8988T (cell line): ENCODE measurements at regions not wholly inside any gene's neighbourhood (a gene's known extent, or its start where the extent isn't known, plus 50 kb on each side); places are given as distances from the start of the nearest gene placed in this dataset.
"Not testable (repeated sequence)": the region's sequence is repeated elsewhere in the genome, so short reads cannot be mapped to it uniquely, and the experiment has no call there.

Source experiments
- DNase-seq: peaks from one replicate; pipeline ENCODE4 v3.0.0; 2011

GRCh38 chr3:147152476-147152875 lies 253.9 kb downstream of the ZIC4 start:
- DNase-seq, result no peak

GRCh38 chr3:147141516-147142288 lies 264.6 kb downstream of the ZIC4 start:
- DNase-seq, result no peak

- DNase-seq, result no peak
These were observed 267.0 kb downstream of the ZIC4 start for GRCh38 chr3:147139341-147139740.

GRCh38 chr3:147132168-147132567 lies 274.2 kb downstream of the ZIC4 start:
- no peak for DNase-seq

GRCh38 chr3:147130461-147130860 lies 275.9 kb downstream of the ZIC4 start:
- no peak for DNase-seq

- DNase-seq, result no peak
These were observed 276.7 kb downstream of the ZIC4 start for GRCh38 chr3:147129665-147130064.

- DNase-seq, result no peak
These were observed 284.0 kb downstream of the ZIC4 start for GRCh38 chr3:147122350-147122749.

- DNase-seq, result no peak
These were observed 286.4 kb downstream of the ZIC4 start for GRCh38 chr3:147119989-147120388.

- DNase-seq, result no peak
These were observed 287.0 kb downstream of the ZIC4 start for GRCh38 chr3:147119346-147119745.

- DNase-seq, result no peak
These were observed 287.7 kb downstream of the ZIC4 start for GRCh38 chr3:147118611-147119010.

GRCh38 chr3:147117631-147118030 lies 288.7 kb downstream of the ZIC4 start:
- DNase-seq, result no peak

GRCh38 chr3:147113293-147114044 lies 292.9 kb downstream of the ZIC4 start:
- DNase-seq, result no peak

GRCh38 chr3:147099076-147099475 lies 307.3 kb downstream of the ZIC4 start:
- DNase-seq, result no peak

GRCh38 chr3:147090461-147090860 lies 315.9 kb downstream of the ZIC4 start:
- DNase-seq, result no peak

GRCh38 chr3:147089286-147089685 lies 317.1 kb downstream of the ZIC4 start:
- no peak for DNase-seq

- DNase-seq, result not testable (repeated sequence)
These were observed 346.8 kb downstream of the ZIC4 start for GRCh38 chr3:147059500-147059899.

- DNase-seq, result no peak
These were observed 356.5 kb downstream of the ZIC4 start for GRCh38 chr3:147049821-147050220.

GRCh38 chr3:147049305-147049704 lies 357.0 kb downstream of the ZIC4 start:
- no peak for DNase-seq

- no peak for DNase-seq
These were observed 359.4 kb downstream of the ZIC4 start for GRCh38 chr3:147046916-147047315.

GRCh38 chr3:147038481-147038880 lies 367.9 kb downstream of the ZIC4 start:
- DNase-seq, result no peak

- no peak for DNase-seq
These were observed 372.0 kb downstream of the ZIC4 start for GRCh38 chr3:147034359-147034758.

GRCh38 chr3:147030274-147030673 lies 376.1 kb downstream of the ZIC4 start:
- no peak for DNase-seq

- DNase-seq, result no peak
These were observed 391.0 kb downstream of the ZIC4 start for GRCh38 chr3:147015334-147015733.

GRCh38 chr3:147008886-147009285 lies 397.5 kb downstream of the ZIC4 start:
- no peak for DNase-seq
